ENCODE measurements at regions not wholly inside any gene's neighbourhood (a gene's known extent, or its start where the extent isn't known, plus 50 kb on each side); places are given as distances from the start of the nearest gene placed in this dataset.

DNA sequence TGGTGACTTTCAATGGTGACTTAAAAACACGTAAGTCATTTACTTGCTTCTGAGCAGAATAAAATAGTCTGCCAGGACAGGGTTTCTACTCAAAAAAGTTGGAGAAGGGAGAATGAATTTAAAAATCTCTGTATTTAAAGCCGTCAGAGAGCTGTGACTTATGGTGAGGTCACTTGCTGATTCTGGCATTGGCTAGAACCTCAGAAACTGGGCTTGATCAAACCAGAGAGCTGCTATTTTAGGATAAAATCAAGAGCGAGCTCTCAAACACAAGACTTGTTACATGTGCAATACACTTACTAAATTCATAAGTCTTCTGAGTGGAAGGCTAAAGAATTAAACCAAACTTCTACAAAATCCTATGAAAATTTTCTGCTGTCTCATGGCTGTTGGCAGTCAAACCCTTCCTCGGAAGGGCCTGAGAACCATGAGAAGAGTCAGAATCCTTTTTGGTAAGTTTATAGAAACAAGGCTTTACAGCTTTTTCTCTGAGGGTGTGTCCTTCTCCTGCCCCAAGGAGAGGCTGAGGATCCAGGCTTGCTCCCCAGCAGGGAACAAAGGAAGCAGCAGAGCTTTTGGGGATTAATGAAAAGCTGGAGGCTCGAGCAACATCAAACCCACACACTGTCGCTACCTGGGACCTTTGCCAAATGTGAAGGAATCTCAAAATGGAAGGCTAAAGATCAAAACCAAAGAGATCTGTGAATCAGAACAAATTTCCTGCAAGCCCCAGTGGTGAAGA, 816.4 kb downstream of the SOCS6 start:
- no peak overlapping the region for H3K4me3 ChIP-seq (ENCODE audit: low read length in 3 of 3)
- TF ChIP-seq, protein P1, sequence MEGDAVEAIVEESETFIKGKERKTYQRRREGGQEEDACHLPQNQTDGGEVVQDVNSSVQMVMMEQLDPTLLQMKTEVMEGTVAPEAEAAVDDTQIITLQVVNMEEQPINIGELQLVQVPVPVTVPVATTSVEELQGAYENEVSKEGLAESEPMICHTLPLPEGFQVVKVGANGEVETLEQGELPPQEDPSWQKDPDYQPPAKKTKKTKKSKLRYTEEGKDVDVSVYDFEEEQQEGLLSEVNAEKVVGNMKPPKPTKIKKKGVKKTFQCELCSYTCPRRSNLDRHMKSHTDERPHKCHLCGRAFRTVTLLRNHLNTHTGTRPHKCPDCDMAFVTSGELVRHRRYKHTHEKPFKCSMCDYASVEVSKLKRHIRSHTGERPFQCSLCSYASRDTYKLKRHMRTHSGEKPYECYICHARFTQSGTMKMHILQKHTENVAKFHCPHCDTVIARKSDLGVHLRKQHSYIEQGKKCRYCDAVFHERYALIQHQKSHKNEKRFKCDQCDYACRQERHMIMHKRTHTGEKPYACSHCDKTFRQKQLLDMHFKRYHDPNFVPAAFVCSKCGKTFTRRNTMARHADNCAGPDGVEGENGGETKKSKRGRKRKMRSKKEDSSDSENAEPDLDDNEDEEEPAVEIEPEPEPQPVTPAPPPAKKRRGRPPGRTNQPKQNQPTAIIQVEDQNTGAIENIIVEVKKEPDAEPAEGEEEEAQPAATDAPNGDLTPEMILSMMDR (IDR thresholded peaks at IDR 0.05; ENCODE audit: borderline replicate concordance, extremely low read depth, insufficient read depth) = no peak
- DNase-seq (no peak), FAIRE-seq (no peak)
- peaks cover 0 to 15% (median 0%) of the 10 kb centered on the region in 3 donors for H3K4me1 ChIP-seq (ENCODE audit: control insufficient read depth in 2 of 3, insufficient read depth in 2 of 3, low read depth in 1 of 3, low read length in 3 of 3)
- intact Hi-C loops (cut with DNase I) = no loop called here
- H3K9ac ChIP-seq (ENCODE audit: low read length in 3 of 3) = no peak overlapping the region
- H3K36me3 ChIP-seq (ENCODE audit: control insufficient read depth in 2 of 3, insufficient read depth in 3 of 3, low read length in 3 of 3) = no peaks in the 10 kb centered on the region
- no peak overlapping the region for H3K27ac ChIP-seq (ENCODE audit: low read depth in 2 of 2, low read length in 2 of 2)
- H3K27me3 ChIP-seq (ENCODE audit: control insufficient read depth, insufficient read depth, low read length) = no peaks in the 10 kb centered on the region
- H3K9me3 ChIP-seq (ENCODE audit: control insufficient read depth in 2 of 3, insufficient read depth in 1 of 3, low read length in 3 of 3) = no peaks in the 10 kb centered on the region

DNA sequence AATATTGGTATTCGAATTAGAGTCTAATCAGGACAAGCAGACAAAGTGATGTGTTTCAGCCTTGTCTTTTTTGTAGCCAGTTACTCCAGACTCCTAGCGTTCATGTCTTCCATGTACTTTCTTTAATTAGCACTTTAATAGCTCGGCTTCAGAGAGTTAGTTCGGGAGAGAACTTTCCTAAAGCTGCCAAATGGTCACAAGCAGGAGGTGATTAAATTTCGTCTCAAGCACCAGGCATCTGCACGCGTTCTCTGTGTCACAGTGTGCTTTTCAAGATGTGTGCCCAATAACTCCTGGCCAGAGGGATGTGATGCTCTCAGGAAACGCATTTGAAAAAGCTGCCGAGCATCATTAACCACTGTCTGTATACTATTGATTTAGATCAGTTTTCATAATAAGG, 790.8 kb downstream of the SOCS6 start:
- DNase-seq (peak in 2 of 5 donors; percentile 3 to 7), FAIRE-seq (no peak)
- intact Hi-C loops (cut with DNase I) = no loop called here
- no peaks in the 10 kb centered on the region for H3K4me1 ChIP-seq (ENCODE audit: control insufficient read depth in 2 of 3, insufficient read depth in 2 of 3, low read depth in 1 of 3, low read length in 3 of 3)
- no peak overlapping the region for H3K9ac ChIP-seq (ENCODE audit: low read length in 3 of 3)
- no peak overlapping the region for H3K4me3 ChIP-seq (ENCODE audit: low read length in 3 of 3)
- no peak overlapping the region for H3K27ac ChIP-seq (ENCODE audit: low read depth in 2 of 2, low read length in 2 of 2)
- H3K27me3 ChIP-seq (ENCODE audit: control insufficient read depth, insufficient read depth, low read length) = no peaks in the 10 kb centered on the region
- no peaks in the 10 kb centered on the region for H3K9me3 ChIP-seq (ENCODE audit: control insufficient read depth in 2 of 3, insufficient read depth in 1 of 3, low read length in 3 of 3)
- TF ChIP-seq, protein P1 (IDR thresholded peaks at IDR 0.05; ENCODE audit: borderline replicate concordance, extremely low read depth, insufficient read depth) = no peak
- H3K36me3 ChIP-seq (ENCODE audit: control insufficient read depth in 2 of 3, insufficient read depth in 3 of 3, low read length in 3 of 3) = no peaks in the 10 kb centered on the region

DNA sequence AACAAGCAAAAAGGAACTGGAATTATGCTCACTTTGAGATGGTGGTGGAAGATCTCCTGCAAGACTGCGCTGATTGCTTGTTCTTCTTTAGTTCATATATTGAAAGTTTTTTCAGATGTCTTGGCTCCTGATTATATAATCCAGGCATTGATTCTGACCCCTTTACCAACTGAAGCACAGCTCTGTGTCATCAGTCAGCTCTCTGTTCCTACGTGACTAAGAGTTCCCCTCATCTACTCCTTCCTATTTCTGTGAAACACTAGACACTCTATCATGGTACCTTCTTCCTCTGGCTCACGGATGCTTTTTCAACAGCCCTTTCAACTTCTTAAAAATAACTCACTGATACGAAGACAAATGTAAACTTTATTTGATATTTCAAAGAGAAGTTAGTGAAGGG, 788.6 kb downstream of the SOCS6 start:
- Histone ChIP-seq H3K4me1 (ENCODE audit: control insufficient read depth in 2 of 3, insufficient read depth in 2 of 3, low read depth in 1 of 3, low read length in 3 of 3) (no peaks in the 10 kb centered on the region), H3K27ac (ENCODE audit: low read depth in 2 of 2, low read length in 2 of 2) (no peak overlapping the region), H3K9me3 (ENCODE audit: control insufficient read depth in 2 of 3, insufficient read depth in 1 of 3, low read length in 3 of 3) (no peaks in the 10 kb centered on the region), H3K36me3 (ENCODE audit: control insufficient read depth in 2 of 3, insufficient read depth in 3 of 3, low read length in 3 of 3) (no peaks in the 10 kb centered on the region), H3K27me3 (ENCODE audit: control insufficient read depth, insufficient read depth, low read length) (no peaks in the 10 kb centered on the region), H3K9ac (ENCODE audit: low read length in 3 of 3) (no peak overlapping the region), H3K4me3 (ENCODE audit: low read length in 3 of 3) (no peak overlapping the region)
- TF ChIP-seq, protein P1 (IDR thresholded peaks at IDR 0.05; ENCODE audit: borderline replicate concordance, extremely low read depth, insufficient read depth) = no peak
- DNase-seq (no peak), FAIRE-seq (no peak)
- intact Hi-C loops (cut with DNase I) = no loop called here

DNA sequence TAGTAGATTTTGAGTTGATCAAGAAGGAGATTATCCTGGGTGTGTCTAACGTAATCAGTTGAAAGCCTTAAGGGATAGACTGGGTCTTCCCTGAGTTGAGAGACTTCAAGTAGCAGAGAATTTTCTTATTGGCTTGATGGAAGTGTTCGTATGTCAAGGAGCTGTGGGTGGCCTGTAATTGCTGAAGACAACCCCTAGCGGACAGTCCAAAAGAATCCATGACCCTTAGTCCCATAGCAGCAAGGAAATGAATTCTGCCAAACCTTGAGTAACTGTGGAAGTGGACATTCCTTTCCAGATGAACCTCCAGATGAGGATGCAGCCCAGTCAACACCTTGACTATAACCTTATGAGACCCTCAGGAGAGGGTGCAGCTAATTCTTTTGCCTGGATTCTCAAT, 786.3 kb downstream of the SOCS6 start:
- H3K27ac ChIP-seq (ENCODE audit: low read depth in 2 of 2, low read length in 2 of 2) = no peak overlapping the region
- no peak overlapping the region for H3K9ac ChIP-seq (ENCODE audit: low read length in 3 of 3)
- intact Hi-C loops (cut with DNase I) = no loop called here
- TF ChIP-seq, protein P1 (IDR thresholded peaks at IDR 0.05; ENCODE audit: borderline replicate concordance, extremely low read depth, insufficient read depth) = no peak
- no peaks in the 10 kb centered on the region for H3K27me3 ChIP-seq (ENCODE audit: control insufficient read depth, insufficient read depth, low read length)
- H3K4me1 ChIP-seq (ENCODE audit: control insufficient read depth in 2 of 3, insufficient read depth in 2 of 3, low read depth in 1 of 3, low read length in 3 of 3) = no peaks in the 10 kb centered on the region
- no peak overlapping the region for H3K4me3 ChIP-seq (ENCODE audit: low read length in 3 of 3)
- DNase-seq (no peak), FAIRE-seq (no peak)
- H3K36me3 ChIP-seq (ENCODE audit: control insufficient read depth in 2 of 3, insufficient read depth in 3 of 3, low read length in 3 of 3) = no peaks in the 10 kb centered on the region
- H3K9me3 ChIP-seq (ENCODE audit: control insufficient read depth in 2 of 3, insufficient read depth in 1 of 3, low read length in 3 of 3) = no peaks in the 10 kb centered on the region
